Epithelial cell of esophagus (primary cell): ENCODE measurements at regions not wholly inside any gene's neighbourhood (a gene's known extent, or its start where the extent isn't known, plus 50 kb on each side); places are given as distances from the start of the nearest gene placed in this dataset.
"Not testable (repeated sequence)": the region's sequence is repeated elsewhere in the genome, so short reads cannot be mapped to it uniquely, and the experiment has no call there.

Source experiments
- DNase-seq: peaks from one replicate; pipeline ENCODE4 v3.0.0; 2010; ENCODE audit warnings: low read depth
- H3K4me3 ChIP-seq: 2 replicates; pipeline ENCODE4 v1.5.1; 2011; ENCODE audit warnings: mild to moderate bottlenecking, low read length, control low read depth
- TF ChIP-seq, protein P1 (sequence below): IDR thresholded peaks from 2 replicates; pipeline ENCODE4 v1.5.1; 2011; ENCODE audit warnings: low read depth, mild to moderate bottlenecking, low read length, control low read depth, inconsistent platforms; ENCODE audit not compliant: insufficient read depth; ENCODE audit errors: missing control alignments

DNA sequence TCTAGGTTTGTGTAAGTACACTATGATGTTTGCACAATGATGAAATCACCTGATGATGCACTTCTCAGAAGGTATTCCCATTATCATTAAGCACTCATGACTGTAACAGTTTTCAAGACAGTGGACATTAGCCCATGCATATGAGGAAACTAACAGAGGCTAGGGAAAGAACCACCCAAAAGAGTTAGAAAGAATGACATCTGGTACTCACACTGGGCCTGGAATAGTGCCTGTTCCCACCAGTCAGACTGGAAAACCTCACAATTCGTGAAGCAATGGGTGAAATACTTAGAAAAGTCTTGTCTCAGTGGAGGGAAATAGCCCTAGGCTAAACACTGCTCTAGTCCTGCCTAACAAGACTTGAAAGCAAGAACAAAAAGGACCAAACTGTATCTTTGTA, 117.4 kb upstream of the GDNF start:
- TF ChIP-seq, protein P1, sequence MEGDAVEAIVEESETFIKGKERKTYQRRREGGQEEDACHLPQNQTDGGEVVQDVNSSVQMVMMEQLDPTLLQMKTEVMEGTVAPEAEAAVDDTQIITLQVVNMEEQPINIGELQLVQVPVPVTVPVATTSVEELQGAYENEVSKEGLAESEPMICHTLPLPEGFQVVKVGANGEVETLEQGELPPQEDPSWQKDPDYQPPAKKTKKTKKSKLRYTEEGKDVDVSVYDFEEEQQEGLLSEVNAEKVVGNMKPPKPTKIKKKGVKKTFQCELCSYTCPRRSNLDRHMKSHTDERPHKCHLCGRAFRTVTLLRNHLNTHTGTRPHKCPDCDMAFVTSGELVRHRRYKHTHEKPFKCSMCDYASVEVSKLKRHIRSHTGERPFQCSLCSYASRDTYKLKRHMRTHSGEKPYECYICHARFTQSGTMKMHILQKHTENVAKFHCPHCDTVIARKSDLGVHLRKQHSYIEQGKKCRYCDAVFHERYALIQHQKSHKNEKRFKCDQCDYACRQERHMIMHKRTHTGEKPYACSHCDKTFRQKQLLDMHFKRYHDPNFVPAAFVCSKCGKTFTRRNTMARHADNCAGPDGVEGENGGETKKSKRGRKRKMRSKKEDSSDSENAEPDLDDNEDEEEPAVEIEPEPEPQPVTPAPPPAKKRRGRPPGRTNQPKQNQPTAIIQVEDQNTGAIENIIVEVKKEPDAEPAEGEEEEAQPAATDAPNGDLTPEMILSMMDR = no peak
- H3K4me3 ChIP-seq = no peak overlapping the region
- DNase-seq = peak; percentile 16

DNA sequence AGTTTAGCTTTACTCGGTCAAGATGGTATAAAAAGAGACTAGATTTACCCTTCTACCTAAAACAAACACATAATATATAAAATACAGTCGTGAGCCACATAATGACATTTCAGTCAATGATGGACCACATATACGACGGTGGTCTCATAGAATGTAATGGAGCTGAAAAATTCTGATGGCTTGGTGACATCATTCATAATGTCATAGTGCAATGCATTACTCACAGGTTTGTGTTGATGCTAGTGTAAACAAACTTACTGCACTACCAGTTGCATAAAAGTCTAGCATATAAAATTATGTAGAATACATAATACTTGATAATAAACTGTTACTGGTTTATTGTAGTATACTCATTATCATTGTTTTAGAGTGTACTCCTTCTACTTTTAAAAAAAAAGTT, 115.9 kb upstream of the GDNF start:
- TF ChIP-seq, protein P1 = no peak
- no peak overlapping the region for H3K4me3 ChIP-seq
- DNase-seq = no peak

DNA sequence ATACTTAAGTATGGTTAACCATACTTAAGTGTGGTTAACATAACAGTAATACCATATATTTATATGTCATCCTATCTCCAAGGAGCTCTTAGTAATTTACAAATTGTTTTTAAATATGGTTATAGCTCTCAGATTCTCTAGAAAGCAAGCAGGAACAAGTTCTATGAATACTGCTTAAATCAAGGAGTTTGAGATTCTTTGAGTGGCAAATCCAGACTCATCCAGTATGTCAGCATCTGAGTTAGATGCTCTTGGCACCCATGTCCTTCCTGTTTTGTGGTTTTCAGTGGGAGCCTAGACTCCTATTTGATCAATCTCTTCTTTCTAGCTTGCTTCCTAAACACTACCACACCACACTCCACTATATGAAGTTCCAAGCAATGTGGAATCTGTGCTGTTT, 114.7 kb upstream of the GDNF start:
- TF ChIP-seq, protein P1 = no peak
- peak; percentile 36 for DNase-seq
- H3K4me3 ChIP-seq = no peak overlapping the region

DNA sequence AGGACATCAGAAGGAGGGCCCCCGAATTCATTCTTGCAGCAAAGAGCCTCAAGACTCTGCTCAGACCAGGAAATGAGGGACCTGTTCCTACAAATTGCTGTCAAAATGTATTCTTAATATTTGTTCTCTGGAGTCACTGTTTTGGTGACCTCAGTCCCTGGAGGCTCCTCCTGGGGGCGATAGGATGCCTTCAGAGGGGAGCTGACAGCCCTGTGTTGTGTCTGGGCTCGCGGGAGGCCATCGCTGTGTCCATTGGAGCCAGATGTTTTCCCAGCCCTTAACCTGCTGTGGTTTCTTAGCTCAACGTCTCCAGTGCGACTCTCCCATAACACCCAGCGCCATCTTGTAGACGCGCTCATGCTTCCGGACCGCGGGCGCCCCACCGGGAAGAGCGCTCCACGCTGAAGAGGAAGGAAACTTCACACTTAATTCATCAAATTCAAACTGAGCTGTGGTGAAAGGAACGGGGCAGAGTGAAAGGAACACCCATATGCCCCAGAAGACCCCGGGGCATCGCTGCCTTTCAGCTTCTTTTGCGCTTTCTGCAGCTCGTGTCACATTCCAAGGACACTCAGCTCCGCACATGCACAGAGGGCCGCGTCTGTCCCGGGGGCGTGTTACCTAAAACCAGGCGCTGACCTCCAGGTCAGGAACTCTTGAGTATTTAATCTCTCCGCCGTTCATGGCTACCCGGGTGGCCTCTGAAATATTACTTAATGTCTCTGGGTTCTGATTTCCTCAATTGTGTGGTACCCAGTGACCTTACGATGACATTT, 112.3 kb upstream of the GDNF start:
- H3K4me3 ChIP-seq = no peak overlapping the region
- DNase-seq = no peak
- TF ChIP-seq, protein P1 = no peak

DNA sequence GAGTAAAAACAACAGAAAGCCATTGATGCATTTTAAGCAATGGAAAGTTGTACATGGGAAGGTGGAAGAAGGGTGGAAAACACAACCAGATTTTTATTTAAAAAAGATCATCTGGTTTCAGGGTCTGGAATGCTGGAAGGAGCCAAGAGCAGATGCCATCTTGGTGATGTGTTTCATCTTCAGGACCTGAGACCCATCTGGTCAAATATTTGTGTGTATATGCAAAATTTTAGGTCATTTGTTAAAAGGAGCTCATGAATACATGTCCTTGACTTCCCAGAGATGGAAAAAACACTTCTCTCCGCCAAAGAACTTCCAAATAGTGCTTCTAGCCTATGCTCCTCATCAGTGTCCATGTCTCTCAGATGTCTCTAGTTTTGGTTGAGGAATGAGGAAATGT, 110.6 kb upstream of the GDNF start:
- no peak overlapping the region for H3K4me3 ChIP-seq
- TF ChIP-seq, protein P1 = no peak
- DNase-seq = no peak

DNA sequence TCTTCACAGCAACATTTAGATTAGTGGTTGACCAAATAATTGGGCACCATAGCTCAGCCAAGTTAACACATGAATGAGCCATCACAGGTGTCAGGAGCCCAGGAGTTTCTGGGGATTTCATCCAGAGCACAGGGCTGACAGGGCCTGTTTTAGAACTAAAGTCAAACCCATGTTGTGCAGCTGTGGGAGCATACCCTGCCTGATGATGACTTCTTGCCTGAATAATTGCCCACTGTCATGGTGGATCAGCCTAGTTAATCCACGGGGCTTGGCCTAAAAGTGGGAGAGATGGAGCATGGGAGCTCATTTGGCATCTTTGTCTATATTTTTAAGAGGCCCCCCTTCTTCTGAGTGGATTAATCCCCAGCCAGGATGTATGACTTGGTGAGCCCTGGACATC, 105.6 kb upstream of the GDNF start:
- TF ChIP-seq, protein P1 = no peak
- H3K4me3 ChIP-seq = no peak overlapping the region
- no peak for DNase-seq

DNA sequence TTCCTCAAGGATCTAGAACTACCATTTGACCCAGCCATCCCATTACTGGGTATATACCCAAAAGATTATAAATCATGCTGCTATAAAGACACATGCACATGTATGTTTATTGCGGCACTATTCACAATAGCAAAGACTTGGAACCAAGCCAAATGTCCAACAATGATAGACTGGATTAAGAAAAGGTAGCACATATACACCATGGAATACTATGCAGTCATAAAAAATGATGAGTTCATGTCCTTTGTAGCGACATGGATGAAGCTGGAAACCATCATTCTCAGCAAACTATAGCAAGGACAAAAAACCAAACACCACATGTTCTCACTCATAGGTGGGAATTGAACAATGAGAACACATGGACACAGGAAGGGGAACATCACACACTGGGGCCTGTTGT, 103.3 kb upstream of the GDNF start:
- not testable (repeated sequence) for H3K4me3 ChIP-seq, DNase-seq
